ENCODE measurements at regions not wholly inside any gene's neighbourhood (a gene's known extent, or its start where the extent isn't known, plus 50 kb on each side); places are given as distances from the start of the nearest gene placed in this dataset.

DNA sequence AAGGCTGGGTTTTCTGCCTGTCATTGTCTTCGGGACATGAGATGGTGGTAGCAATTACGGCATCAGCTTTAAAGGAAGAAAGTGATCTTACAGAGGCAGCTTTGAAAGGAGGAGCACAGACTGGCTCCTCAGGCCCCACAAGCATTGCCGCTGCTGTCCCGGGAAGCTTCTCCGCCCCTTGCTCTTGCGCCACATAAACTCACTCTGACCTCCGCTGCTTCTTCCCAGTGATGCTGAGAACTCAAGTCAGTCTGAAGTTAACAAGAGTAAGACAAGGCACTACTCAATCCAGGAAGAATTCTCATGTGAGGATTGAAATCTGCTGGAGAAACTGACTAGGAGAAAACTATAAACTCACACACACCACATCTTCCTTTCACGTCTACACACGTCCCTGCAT, 112.4 kb upstream of the RIOK3 start:
- no peak overlapping the region for H3K4me3 ChIP-seq (ENCODE audit: low read length)

DNA sequence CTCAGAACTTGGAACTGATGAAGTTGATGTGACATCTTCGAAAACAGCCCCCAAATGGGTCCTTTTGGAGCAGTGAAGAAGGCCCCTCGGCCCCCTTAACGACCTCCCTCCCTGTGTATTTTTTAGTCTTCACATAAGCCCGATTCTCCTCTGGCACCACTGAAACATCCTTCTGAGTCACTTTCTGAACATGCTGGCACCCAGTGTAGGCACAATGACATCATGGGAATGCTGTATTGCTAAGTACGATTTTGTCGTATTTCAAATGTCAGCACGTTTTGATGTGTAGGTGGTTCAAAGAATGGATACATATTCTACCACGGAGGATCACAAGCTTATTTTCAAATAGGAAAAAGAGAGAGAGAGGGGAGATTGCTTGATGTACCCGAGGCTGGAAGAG, 111.7 kb upstream of the RIOK3 start:
- no peak overlapping the region for H3K4me3 ChIP-seq (ENCODE audit: low read length)
- no peak for DNase-seq (ENCODE audit: low read depth, low spot score)

More for the DNA sequence above, 112.4 kb upstream of the RIOK3 start:
- DNase-seq (ENCODE audit: low read depth, low spot score) = no peak

DNA sequence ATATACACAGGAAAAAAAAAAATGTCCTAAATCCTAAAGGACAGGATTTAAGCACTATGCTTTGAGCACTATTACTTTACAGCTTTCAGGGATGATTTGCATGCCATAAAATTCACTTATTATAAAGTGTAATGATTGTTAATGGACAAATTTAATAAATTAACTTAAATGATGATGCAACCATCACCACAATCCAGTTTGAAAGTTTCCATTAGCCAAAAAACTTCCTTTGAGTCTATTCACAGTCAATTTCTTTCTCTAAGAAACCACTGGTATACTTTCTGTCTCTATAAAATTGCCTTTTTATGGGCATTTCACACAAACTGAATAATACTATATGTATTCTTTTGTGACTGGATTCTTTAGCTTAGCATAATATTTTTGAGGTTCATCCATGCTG, 111.1 kb upstream of the RIOK3 start:
- H3K4me3 ChIP-seq (ENCODE audit: low read length) = no peak overlapping the region

GRCh38 chr18:23342506-23342905, 110.6 kb upstream of the RIOK3 start:
- H3K4me3 ChIP-seq (ENCODE audit: low read length) = no peak overlapping the region
- no peak for DNase-seq (ENCODE audit: low read depth, low spot score)

More for the DNA sequence above, 111.1 kb upstream of the RIOK3 start:
- no peak for DNase-seq (ENCODE audit: low read depth, low spot score)

GRCh38 chr18:23350188-23350587, 102.9 kb upstream of the RIOK3 start:
- no peak overlapping the region for H3K4me3 ChIP-seq (ENCODE audit: low read length)
- DNase-seq (ENCODE audit: low read depth, low spot score) = no peak

DNA sequence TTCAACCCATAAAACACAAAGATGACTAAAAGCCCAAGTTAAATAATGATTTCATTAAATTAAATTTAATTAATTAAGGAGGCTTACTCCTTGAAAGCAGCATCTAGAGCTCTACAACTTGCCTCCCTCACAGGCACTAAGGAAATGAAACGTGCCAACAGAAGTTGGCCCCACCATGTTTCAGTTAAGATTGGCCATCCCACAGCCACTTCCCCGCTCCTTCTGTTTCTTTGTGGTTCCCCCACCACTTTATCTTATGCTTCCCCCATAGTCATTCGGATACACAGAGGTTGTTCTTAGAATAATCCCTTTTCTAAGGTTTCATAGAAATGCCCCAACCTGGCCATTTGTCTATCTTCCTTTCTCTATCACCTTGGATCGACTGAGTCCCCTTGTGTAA, 101.6 kb upstream of the RIOK3 start:
- H3K4me3 ChIP-seq (ENCODE audit: low read length) = no peak overlapping the region
- DNase-seq (ENCODE audit: low read depth, low spot score) = no peak

DNA sequence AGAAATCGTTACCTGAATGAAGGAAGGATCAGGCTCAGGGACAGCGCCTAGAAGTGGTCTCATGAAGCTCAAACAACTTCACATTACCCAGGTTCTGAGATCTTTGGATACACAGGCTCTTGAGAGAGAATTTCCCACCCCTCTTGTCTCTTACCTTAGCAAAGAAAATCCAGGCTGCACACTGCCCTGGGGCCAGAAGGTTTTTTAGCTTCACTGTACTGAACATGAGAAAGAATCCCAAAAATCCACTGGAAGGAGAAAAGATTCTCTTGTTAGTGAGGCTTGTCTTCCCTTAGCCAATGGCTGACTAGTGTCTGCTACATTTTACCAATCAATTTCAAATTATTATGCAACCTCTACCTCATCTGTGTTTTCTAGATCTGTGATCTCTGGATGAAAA, 101.0 kb upstream of the RIOK3 start:
- DNase-seq (ENCODE audit: low read depth, low spot score) = no peak
- no peak overlapping the region for H3K4me3 ChIP-seq (ENCODE audit: low read length)

GRCh38 chr18:23353459-23353858, 99.6 kb upstream of the RIOK3 start:
- no peak for DNase-seq (ENCODE audit: low read depth, low spot score)
- H3K4me3 ChIP-seq (ENCODE audit: low read length) = no peak overlapping the region

- no peak overlapping the region for H3K4me3 ChIP-seq (ENCODE audit: low read length)
- DNase-seq (ENCODE audit: low read depth, low spot score) = no peak
Observed at GRCh38 chr18:23354625-23355024, 98.5 kb upstream of the RIOK3 start.

- no peak for DNase-seq (ENCODE audit: low read depth, low spot score)
- no peak overlapping the region for H3K4me3 ChIP-seq (ENCODE audit: low read length)
Observed at GRCh38 chr18:23355206-23355605, 97.9 kb upstream of the RIOK3 start.

- DNase-seq (ENCODE audit: low read depth, low spot score) = no peak
- no peak overlapping the region for H3K4me3 ChIP-seq (ENCODE audit: low read length)
Observed at GRCh38 chr18:23356424-23356823, 96.7 kb upstream of the RIOK3 start.

DNA sequence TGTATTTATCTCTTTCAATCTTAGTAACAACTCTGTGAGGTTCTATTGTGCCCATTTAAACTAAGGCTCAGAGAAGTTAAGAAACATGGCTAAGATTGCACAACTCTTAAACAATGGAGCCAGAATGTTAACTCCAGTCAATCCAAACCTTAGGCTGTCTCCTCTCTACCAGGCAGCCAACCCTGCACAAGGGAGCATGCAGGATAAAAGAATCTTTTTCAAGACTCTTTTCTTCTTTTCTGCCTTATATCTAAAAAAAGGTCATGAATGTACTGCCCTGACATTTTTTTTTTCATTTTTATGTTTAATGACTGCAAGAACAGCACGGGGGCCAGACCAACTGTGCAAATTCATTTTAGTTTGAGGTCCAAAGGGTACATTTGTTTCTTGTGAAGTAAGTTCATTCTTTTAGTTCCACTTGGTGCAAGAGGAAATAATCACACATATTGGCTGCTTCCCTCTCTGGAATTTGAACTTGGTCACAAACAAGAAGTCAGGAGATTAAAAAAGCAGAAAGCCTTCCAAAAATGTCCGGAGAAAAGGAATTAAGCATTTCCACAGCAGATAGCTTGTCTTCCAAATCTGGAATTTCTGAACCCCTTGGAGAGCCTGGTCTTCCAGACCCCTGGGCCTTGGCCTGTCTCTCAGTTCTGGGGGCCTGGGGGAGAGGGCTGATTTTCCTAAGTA, 96.0 kb upstream of the RIOK3 start:
- no peak for DNase-seq (ENCODE audit: low read depth, low spot score)
- H3K4me3 ChIP-seq (ENCODE audit: low read length) = no peak overlapping the region

- no peak overlapping the region for H3K4me3 ChIP-seq (ENCODE audit: low read length)
- DNase-seq (ENCODE audit: low read depth, low spot score) = no peak
Observed at GRCh38 chr18:23357996-23358594, 95.0 kb upstream of the RIOK3 start.

- DNase-seq (ENCODE audit: low read depth, low spot score) = no peak
Observed at GRCh38 chr18:23359421-23359820, 93.7 kb upstream of the RIOK3 start.

DNA sequence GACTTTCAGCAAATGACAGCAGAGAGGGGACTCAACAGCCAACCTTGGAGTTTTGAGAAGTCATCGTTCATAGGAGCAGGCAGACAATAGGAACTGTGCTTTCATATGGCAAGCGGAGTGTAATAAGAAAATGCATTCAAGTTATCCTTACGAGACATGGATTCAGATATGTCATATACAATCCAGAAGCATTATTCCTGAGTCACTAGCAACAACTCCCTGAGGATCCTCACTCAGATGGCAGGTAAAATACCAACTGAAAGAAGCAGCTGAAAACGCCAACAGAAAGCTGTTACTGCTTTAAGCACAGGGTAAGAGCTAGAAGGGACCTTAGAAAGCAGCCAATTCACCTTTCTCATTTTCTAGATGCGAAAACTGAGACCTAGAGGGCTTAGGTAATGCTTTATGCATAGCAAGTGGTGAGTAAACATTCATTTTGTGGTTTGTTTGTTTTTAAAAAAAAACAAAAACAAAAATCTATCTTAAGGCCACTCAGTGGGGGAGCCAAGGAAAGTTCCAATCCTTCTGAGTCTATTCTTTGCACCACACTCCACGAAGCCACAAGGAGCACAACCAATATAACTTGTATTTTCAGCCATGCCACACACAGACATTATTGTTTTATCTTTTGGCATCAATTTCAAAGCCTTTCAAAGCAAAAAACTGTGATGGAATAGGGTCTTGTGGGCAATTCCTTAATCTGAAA, 89.1 kb upstream of the RIOK3 start:
- H3K4me3 ChIP-seq (ENCODE audit: low read length) = no peak overlapping the region
- no peak for DNase-seq (ENCODE audit: low read depth, low spot score)

More at GRCh38 chr18:23359421-23359820, 93.7 kb upstream of the RIOK3 start:
- H3K4me3 ChIP-seq (ENCODE audit: low read length) = no peak overlapping the region

GRCh38 chr18:23365602-23366001, 87.5 kb upstream of the RIOK3 start:
- no peak for DNase-seq (ENCODE audit: low read depth, low spot score)
- H3K4me3 ChIP-seq (ENCODE audit: low read length) = no peak overlapping the region

GRCh38 chr18:23369266-23369665, 83.8 kb upstream of the RIOK3 start:
- no peak for DNase-seq (ENCODE audit: low read depth, low spot score)
- no peak overlapping the region for H3K4me3 ChIP-seq (ENCODE audit: low read length)

DNA sequence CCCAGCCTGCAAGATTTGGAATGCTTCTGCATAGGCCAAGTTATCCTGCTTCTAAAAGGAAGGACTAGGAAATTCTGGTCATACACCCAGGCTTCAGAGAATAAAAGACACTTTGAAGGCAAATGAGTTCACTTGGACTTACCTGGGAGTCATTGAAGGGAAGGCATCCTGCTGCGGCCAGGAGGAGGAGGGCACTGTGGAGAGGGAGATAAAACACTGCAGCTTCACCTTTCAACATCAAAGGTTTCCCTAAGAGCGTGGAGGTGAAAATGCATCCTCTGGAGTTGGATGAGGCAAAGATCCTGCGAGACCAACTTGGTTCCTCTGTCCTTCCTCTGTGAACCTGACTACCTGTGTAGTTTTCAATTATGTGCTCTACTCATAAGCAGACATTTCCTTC, 79.5 kb upstream of the RIOK3 start:
- DNase-seq (ENCODE audit: low read depth, low spot score) = no peak
- no peak overlapping the region for H3K4me3 ChIP-seq (ENCODE audit: low read length)

DNA sequence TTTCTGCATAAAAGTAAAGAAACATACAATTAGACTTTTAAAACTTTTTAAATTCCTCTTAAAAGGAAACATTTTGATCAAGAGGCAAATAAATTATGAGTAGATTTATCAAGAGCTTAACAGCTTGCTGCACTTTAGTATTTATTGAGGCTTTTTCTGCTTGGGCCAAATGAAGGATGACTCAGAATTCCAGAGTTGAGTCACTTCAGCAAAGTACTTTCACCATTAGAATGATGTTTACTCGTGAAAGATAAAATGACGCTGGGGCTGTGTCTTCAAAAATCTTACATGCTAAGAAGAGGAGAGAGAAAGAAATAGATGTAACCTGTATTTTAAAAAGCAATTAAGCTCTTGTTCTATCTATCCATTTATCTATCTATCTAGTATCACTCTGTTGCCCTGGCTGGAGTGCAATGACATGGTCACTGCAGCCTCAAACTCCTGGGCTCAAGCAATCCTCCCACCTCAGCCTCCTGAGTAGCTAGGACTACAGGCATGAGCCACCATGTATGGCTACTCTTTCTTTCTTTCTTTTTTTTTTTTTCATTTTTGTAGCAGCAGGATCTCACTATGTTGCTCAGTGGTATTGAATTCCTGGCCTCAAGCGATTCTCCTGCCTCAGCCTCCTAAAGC, 75.3 kb upstream of the RIOK3 start:
- no peak overlapping the region for H3K4me3 ChIP-seq (ENCODE audit: low read length)
- DNase-seq (ENCODE audit: low read depth, low spot score) = no peak

- H3K4me3 ChIP-seq (ENCODE audit: low read length) = no peak overlapping the region
- DNase-seq (ENCODE audit: low read depth, low spot score) = no peak
Observed at GRCh38 chr18:23378302-23378686, 74.8 kb upstream of the RIOK3 start.

All from Jurkat, Clone E6-1 (cell line).